ENCODE measurements at regions not wholly inside any gene's neighbourhood (a gene's known extent, or its start where the extent isn't known, plus 50 kb on each side); places are given as distances from the start of the nearest gene placed in this dataset.

- no peak overlapping the region for H3K27ac ChIP-seq
- no peaks in the 10 kb centered on the region for H3K36me3 ChIP-seq
- WGBS, result 68% methylated on average over 9 of the region's 9 CpGs
- H3K9me3 ChIP-seq, result no peaks in the 10 kb centered on the region
- H3K4me1 ChIP-seq (replicated peaks), result no peaks in the 10 kb centered on the region
- TF ChIP-seq POLR2AphosphoS5 (IDR thresholded peaks at IDR 0.05) (no peak), POLR2A (IDR thresholded peaks at IDR 0.05) (no peak)
- TF ChIP-seq, protein P1, sequence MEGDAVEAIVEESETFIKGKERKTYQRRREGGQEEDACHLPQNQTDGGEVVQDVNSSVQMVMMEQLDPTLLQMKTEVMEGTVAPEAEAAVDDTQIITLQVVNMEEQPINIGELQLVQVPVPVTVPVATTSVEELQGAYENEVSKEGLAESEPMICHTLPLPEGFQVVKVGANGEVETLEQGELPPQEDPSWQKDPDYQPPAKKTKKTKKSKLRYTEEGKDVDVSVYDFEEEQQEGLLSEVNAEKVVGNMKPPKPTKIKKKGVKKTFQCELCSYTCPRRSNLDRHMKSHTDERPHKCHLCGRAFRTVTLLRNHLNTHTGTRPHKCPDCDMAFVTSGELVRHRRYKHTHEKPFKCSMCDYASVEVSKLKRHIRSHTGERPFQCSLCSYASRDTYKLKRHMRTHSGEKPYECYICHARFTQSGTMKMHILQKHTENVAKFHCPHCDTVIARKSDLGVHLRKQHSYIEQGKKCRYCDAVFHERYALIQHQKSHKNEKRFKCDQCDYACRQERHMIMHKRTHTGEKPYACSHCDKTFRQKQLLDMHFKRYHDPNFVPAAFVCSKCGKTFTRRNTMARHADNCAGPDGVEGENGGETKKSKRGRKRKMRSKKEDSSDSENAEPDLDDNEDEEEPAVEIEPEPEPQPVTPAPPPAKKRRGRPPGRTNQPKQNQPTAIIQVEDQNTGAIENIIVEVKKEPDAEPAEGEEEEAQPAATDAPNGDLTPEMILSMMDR (IDR thresholded peaks at IDR 0.05), result no peak
- intact Hi-C loops (cut with DNase I), result no loop called here
- no peaks in the 10 kb centered on the region for H3K27me3 ChIP-seq (replicated peaks; ENCODE audit: insufficient read depth)
- no peak overlapping the region for H3K4me3 ChIP-seq
- no peak for DNase-seq (ENCODE audit: low spot score)
Measured at GRCh38 chr11:115566180-115566764, 62.1 kb upstream of the CADM1 start.

DNA sequence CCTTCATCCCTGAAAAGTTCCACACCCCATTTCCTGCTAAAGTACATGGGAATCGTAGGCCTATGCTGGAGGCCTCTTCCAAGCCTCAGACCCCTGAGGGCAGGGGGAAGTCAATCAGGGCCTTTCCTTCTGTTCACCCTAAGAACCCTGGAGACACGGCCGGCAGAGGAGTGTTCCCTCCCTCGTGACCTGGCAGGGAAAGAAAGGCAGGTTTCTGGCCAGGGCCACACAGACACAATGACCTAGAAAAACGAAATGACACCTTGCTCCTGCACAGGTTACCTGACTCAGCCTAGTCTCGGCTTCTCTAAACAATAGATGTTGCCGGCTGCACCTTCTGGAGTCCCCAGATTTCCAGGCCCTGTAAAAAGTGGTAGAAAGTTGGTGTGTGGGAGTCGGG, 60.6 kb upstream of the CADM1 start:
- Histone ChIP-seq H3K4me3 (no peak overlapping the region), H3K27me3 (replicated peaks; ENCODE audit: insufficient read depth) (no peaks in the 10 kb centered on the region), H3K36me3 (no peaks in the 10 kb centered on the region), H3K4me1 (replicated peaks) (no peaks in the 10 kb centered on the region), H3K9me3 (no peaks in the 10 kb centered on the region), H3K27ac (no peak overlapping the region)
- WGBS, result 92% methylated on average over 8 of the region's 8 CpGs
- DNase-seq (ENCODE audit: low spot score), result no peak
- TF ChIP-seq POLR2A (IDR thresholded peaks at IDR 0.05) (no peak), POLR2AphosphoS5 (IDR thresholded peaks at IDR 0.05) (no peak)
- TF ChIP-seq, protein P1 (IDR thresholded peaks at IDR 0.05), result no peak
- intact Hi-C loops (cut with DNase I), result no loop called here

DNA sequence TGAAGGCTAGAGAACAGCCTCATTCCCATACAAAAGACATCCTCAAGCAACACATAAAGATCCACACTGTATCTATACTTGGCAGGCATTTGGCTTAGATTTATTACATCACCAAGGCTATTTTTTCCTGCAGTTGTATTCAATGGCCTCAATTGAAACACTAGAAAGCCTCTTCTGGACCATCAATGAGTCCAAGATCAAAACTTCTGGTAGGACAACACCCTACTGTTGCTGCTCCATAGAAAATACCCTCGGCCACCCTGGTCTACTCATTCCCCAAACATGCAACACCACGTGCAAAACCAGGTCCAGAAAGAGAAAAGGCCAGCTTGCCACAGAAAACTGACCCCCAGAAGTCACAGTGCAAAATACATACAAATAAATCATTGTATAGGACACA, 56.9 kb upstream of the CADM1 start:
- WGBS, result 89% methylated on average over 2 of the region's 2 CpGs
- Histone ChIP-seq H3K4me3 (no peak overlapping the region), H3K27me3 (replicated peaks; ENCODE audit: insufficient read depth) (no peaks in the 10 kb centered on the region), H3K27ac (no peak overlapping the region), H3K9me3 (no peaks in the 10 kb centered on the region), H3K4me1 (replicated peaks) (no peaks in the 10 kb centered on the region), H3K36me3 (no peaks in the 10 kb centered on the region)
- no peak for TF ChIP-seq POLR2AphosphoS5 (IDR thresholded peaks at IDR 0.05)
- TF ChIP-seq POLR2A (IDR thresholded peaks at IDR 0.05), result no peak
- TF ChIP-seq, protein P1 (IDR thresholded peaks at IDR 0.05), result no peak
- intact Hi-C loops (cut with DNase I), result no loop called here
- DNase-seq (ENCODE audit: low spot score), result no peak

DNA sequence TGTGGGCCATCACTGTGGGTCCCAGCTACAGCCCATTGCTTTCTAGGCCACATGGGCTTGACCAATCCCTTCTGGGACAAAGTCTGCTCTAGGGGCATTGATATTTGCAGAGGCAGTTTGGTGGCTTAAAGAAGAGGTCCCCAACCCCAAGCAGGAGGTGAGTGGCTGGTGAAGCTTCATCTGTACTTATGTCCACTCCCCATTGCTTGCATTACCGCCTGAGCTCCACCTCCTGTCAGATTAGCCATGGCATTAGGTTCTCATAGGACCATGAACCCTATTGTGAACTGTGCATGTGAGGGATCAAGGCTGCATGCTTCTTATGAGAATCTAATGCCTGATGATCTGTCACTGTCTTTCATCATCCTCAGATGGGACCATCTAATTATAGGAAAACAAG, 54.4 kb upstream of the CADM1 start:
- DNase-seq (ENCODE audit: low spot score), result no peak

DNA sequence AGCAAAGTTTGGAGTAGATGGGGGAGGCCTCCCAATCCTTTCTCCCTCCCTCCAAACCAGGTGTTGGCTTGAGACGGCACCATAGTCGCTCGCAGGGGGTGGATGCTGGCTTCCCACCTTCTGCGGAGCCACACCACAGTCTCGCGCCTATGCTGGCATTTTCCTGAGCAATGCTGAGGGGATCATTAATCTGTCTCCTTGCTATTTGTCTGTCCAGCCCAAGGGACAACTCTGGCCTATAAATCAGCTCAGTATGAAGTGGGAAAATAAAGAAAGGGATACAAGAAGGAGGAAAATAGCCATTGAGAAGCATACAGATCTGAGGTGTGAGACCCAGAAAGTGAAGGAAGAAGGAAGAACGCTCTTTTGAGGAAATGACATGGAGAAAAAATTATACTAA, 53.5 kb upstream of the CADM1 start:
- 81% methylated on average over 7 of the region's 7 CpGs for WGBS
- no peaks in the 10 kb centered on the region for H3K9me3 ChIP-seq
- no peak overlapping the region for H3K4me3 ChIP-seq
- TF ChIP-seq POLR2A (IDR thresholded peaks at IDR 0.05) (no peak), POLR2AphosphoS5 (IDR thresholded peaks at IDR 0.05) (no peak)
- TF ChIP-seq, protein P1 (IDR thresholded peaks at IDR 0.05), result no peak
- no peak overlapping the region for H3K27ac ChIP-seq
- H3K4me1 ChIP-seq (replicated peaks), result no peaks in the 10 kb centered on the region
- no peaks in the 10 kb centered on the region for H3K27me3 ChIP-seq (replicated peaks; ENCODE audit: insufficient read depth)
- no peaks in the 10 kb centered on the region for H3K36me3 ChIP-seq
- DNase-seq (ENCODE audit: low spot score), result no peak
- intact Hi-C loops (cut with DNase I), result no loop called here

More for the DNA sequence above, 54.4 kb upstream of the CADM1 start:
- 100% methylated on average over 1 of the region's 1 CpG for WGBS
- Histone ChIP-seq H3K36me3 (no peaks in the 10 kb centered on the region), H3K9me3 (no peaks in the 10 kb centered on the region), H3K4me1 (replicated peaks) (no peaks in the 10 kb centered on the region), H3K4me3 (no peak overlapping the region), H3K27me3 (replicated peaks; ENCODE audit: insufficient read depth) (no peaks in the 10 kb centered on the region), H3K27ac (no peak overlapping the region)
- intact Hi-C loops (cut with DNase I), result no loop called here
- TF ChIP-seq POLR2AphosphoS5 (IDR thresholded peaks at IDR 0.05), result no peak
- TF ChIP-seq POLR2A (IDR thresholded peaks at IDR 0.05), result no peak
- TF ChIP-seq, protein P1 (IDR thresholded peaks at IDR 0.05), result no peak

All from prostate gland (tissue), 2 donors.